ENCODE measurements at regions not wholly inside any gene's neighbourhood (a gene's known extent, or its start where the extent isn't known, plus 50 kb on each side); places are given as distances from the start of the nearest gene placed in this dataset.

DNA sequence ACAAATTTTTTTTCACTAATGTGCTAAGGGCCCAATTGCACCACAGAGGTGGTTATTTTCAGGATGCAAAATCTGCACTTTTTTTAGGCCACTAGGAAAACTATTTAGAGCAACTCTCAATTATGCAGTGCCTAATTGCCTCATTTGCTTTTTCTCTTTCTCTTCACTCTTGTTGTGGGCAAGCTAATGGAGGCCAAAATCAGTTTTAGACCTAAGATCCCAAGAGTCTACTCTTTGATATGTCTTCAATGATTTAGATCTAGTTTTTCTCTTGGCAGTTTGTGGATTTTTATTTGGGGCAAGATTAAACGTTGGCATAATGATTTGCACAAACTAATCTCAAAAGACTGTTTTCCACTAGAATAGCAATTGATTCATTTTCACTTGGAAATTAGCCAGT, 1996.9 kb downstream of the LRRC4C start:
- no peak for DNase-seq (ENCODE audit: low spot score)
- H3K4me3 ChIP-seq, result no peak overlapping the region
- TF ChIP-seq, protein P1, sequence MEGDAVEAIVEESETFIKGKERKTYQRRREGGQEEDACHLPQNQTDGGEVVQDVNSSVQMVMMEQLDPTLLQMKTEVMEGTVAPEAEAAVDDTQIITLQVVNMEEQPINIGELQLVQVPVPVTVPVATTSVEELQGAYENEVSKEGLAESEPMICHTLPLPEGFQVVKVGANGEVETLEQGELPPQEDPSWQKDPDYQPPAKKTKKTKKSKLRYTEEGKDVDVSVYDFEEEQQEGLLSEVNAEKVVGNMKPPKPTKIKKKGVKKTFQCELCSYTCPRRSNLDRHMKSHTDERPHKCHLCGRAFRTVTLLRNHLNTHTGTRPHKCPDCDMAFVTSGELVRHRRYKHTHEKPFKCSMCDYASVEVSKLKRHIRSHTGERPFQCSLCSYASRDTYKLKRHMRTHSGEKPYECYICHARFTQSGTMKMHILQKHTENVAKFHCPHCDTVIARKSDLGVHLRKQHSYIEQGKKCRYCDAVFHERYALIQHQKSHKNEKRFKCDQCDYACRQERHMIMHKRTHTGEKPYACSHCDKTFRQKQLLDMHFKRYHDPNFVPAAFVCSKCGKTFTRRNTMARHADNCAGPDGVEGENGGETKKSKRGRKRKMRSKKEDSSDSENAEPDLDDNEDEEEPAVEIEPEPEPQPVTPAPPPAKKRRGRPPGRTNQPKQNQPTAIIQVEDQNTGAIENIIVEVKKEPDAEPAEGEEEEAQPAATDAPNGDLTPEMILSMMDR (IDR thresholded peaks at IDR 0.05), result no peak
- H3K27ac ChIP-seq, result no peak overlapping the region

DNA sequence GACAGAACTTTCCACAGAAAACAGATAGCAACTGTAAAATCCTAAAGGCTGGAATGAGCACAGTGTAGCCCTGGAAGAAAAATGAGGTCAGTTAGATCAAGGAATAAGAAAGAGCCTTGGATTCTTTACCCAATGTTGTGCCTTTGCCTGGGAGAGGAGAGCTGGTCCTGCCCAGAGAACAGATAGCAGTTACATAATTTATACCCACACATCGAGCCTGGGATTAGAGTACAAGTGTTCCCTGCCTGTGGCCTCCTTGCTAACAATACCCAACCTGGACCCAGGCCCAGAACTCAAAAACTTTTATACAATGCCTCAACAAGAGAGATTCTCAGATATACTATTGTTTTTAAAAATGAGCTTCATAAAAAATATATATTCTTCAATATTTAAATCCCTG, 1998.4 kb downstream of the LRRC4C start:
- H3K4me3 ChIP-seq, result no peak overlapping the region
- no peak for DNase-seq (ENCODE audit: low spot score)
- TF ChIP-seq, protein P1 (IDR thresholded peaks at IDR 0.05), result no peak
- H3K27ac ChIP-seq, result no peak overlapping the region

DNA sequence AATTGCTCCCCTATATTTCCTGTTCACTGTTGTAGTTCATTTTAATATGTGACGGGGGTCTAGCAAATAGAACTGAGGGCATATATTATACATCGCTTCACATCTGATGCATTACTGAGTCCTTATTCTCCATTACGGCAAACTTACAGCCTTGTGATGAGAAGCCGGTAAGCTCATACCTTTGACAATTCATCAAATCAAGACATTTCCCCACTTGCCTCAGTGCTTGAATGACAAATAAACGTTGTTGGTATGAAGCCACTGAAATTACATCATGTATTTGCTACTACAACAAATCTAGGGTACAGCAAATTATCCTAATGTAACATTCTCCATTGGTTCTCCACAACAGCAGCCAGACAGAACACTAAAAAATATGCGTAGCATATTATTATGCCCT, 1999.8 kb downstream of the LRRC4C start:
- DNase-seq (ENCODE audit: low spot score), result no peak
- Histone ChIP-seq H3K4me3 (no peak overlapping the region), H3K27ac (no peak overlapping the region)
- TF ChIP-seq, protein P1 (IDR thresholded peaks at IDR 0.05), result no peak

DNA sequence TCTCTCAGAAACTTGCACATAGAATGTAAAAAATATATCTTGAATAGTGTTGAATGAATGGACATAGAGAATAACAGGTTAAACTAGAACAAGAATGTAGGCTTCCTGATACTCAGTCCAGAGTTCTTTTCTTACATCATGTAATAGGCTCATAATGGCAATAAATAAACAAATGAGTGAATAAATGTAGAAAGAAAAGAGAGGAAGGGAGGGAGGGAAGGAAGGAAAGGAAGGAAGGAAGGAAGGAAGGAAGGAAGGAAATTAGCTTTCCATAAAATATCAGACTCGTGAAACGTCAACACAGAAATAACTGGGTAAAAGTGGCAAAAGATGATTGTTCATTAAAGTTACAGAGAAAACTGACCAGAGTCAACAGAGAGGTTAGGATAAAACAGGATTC, 2001.0 kb downstream of the LRRC4C start:
- H3K27ac ChIP-seq, result no peak overlapping the region
- H3K4me3 ChIP-seq, result no peak overlapping the region
- TF ChIP-seq, protein P1 (IDR thresholded peaks at IDR 0.05), result no peak
- no peak for DNase-seq (ENCODE audit: low spot score)

DNA sequence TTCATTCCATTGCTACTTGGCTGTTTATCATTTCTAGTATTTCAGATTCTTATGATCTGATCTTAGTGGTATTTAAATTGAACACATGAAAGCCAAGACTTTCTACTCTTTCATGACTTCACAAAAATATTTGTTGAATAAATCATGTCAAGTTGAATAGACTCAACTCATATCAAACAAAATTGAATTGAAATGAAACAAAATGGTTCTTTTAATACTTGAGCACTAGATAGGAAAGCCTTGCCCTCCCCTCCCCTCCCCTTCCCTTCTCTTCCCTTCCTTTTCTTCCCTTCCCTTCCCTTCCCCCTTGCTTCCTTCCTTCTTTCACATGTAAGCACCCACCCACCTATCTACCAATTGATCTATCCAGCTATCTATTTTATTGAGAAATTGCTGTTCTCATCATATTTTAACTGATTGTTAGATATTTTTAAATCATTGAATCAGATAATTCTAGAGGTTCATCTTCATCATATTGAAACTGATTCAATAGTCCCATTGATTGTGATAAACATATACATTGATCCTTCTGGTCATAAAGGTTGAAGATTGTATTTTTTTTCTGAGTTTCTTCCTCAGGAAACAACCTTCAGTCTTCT, 2015.9 kb downstream of the LRRC4C start:
- DNase-seq (ENCODE audit: low spot score), result no peak
- no peak overlapping the region for H3K27ac ChIP-seq
- TF ChIP-seq, protein P1 (IDR thresholded peaks at IDR 0.05), result no peak
- no peak overlapping the region for H3K4me3 ChIP-seq

DNA sequence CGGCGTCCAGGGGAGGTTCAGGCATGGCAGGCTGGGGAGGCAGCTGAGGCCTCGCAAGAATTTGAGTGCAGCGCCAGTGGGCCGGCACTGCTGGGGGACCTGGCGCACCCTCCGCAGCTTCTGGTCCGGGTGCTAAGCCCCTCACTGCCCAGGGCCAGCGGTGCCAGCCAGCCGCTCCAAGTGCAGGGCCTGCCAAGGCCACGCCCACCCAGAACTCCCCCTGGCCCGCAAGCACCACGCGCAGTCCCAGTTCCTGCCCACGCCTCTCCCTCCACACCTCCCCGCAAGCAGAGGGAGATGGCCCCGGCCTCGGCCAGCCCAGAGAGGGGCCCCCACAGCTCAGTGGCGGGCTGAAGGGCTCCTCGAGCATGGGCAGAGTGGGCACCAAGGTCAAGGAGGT, 2017.3 kb downstream of the LRRC4C start:
- no peak for DNase-seq (ENCODE audit: low spot score)
- TF ChIP-seq, protein P1 (IDR thresholded peaks at IDR 0.05), result no peak
- H3K27ac ChIP-seq, result no peak overlapping the region
- no peak overlapping the region for H3K4me3 ChIP-seq

DNA sequence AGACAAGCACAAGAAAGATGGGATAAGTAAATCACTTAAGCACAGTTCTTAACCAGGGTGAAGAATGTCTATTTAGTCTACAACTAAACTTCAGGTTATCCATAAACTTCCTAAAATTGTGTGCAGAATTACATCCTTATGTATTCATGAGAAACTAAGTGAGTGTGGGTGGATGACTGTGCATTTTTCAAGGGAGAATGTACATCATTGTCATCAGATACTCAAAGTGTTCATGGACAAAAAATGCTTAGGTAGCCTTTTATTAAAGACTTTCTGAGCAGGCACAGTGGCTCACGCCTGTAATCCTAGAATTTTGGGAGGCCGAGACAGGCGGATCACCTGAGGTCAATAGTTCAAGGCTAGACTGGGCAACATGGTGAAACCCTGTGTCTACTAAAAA, 2023.8 kb downstream of the LRRC4C start:
- TF ChIP-seq, protein P1 (IDR thresholded peaks at IDR 0.05), result no peak
- H3K27ac ChIP-seq, result no peak overlapping the region
- no peak overlapping the region for H3K4me3 ChIP-seq
- no peak for DNase-seq (ENCODE audit: low spot score)

Measured in coronary artery (tissue), 2 donors.